GM08714 (cell line): ENCODE measurements at regions not wholly inside any gene's neighbourhood (a gene's known extent, or its start where the extent isn't known, plus 50 kb on each side); places are given as distances from the start of the nearest gene placed in this dataset.

Experiments
- H3K4me3 ChIP-seq: fragments of 200-500 bp; sonication (Bioruptor generic); 2 replicates; pipeline ENCODE4 v1.5.1; 2014; ENCODE audit warnings: mild to moderate bottlenecking, low read length, inconsistent platforms
- ZNF274 ChIP-seq: IDR thresholded peaks from 2 replicates; pipeline ENCODE4 v1.6.1; 2012; ENCODE audit warnings: mild to moderate bottlenecking, low read depth, low read length

- no peak for TF ChIP-seq ZNF274
- H3K4me3 ChIP-seq = no peak overlapping the region
These were observed 185.8 kb downstream of the TRAM1L1 start for GRCh38 chr4:116899561-116899960.

- no peak overlapping the region for H3K4me3 ChIP-seq
- TF ChIP-seq ZNF274 = no peak
These were observed 199.8 kb downstream of the TRAM1L1 start for GRCh38 chr4:116885579-116885978.

- no peak for TF ChIP-seq ZNF274
- H3K4me3 ChIP-seq = no peak overlapping the region
These were observed 202.9 kb downstream of the TRAM1L1 start for GRCh38 chr4:116882503-116882902.

GRCh38 chr4:116881077-116881476, 204.3 kb downstream of the TRAM1L1 start:
- no peak for TF ChIP-seq ZNF274

GRCh38 chr4:116880625-116881024, 204.8 kb downstream of the TRAM1L1 start:
- no peak overlapping the region for H3K4me3 ChIP-seq
- no peak for TF ChIP-seq ZNF274

More at GRCh38 chr4:116881077-116881476, 204.3 kb downstream of the TRAM1L1 start:
- no peak overlapping the region for H3K4me3 ChIP-seq

GRCh38 chr4:116878280-116878679, 207.1 kb downstream of the TRAM1L1 start:
- H3K4me3 ChIP-seq = no peak overlapping the region
- no peak for TF ChIP-seq ZNF274

- TF ChIP-seq ZNF274 = no peak
- H3K4me3 ChIP-seq = no peak overlapping the region
These were observed 208.3 kb downstream of the TRAM1L1 start for GRCh38 chr4:116877069-116877468.

GRCh38 chr4:116872941-116873340, 212.4 kb downstream of the TRAM1L1 start:
- H3K4me3 ChIP-seq = no peak overlapping the region
- no peak for TF ChIP-seq ZNF274

GRCh38 chr4:116872308-116872707, 213.1 kb downstream of the TRAM1L1 start:
- no peak overlapping the region for H3K4me3 ChIP-seq
- no peak for TF ChIP-seq ZNF274

GRCh38 chr4:116870686-116871085, 214.7 kb downstream of the TRAM1L1 start:
- no peak overlapping the region for H3K4me3 ChIP-seq
- TF ChIP-seq ZNF274 = no peak

GRCh38 chr4:116866106-116866505, 219.3 kb downstream of the TRAM1L1 start:
- TF ChIP-seq ZNF274 = no peak
- H3K4me3 ChIP-seq = no peak overlapping the region

- no peak overlapping the region for H3K4me3 ChIP-seq
- no peak for TF ChIP-seq ZNF274
These were observed 222.8 kb downstream of the TRAM1L1 start for GRCh38 chr4:116862592-116862991.

GRCh38 chr4:116860891-116861290, 224.5 kb downstream of the TRAM1L1 start:
- TF ChIP-seq ZNF274 = no peak
- H3K4me3 ChIP-seq = no peak overlapping the region

GRCh38 chr4:116849620-116850019, 235.8 kb downstream of the TRAM1L1 start:
- TF ChIP-seq ZNF274 = no peak
- no peak overlapping the region for H3K4me3 ChIP-seq

- no peak for TF ChIP-seq ZNF274
- H3K4me3 ChIP-seq = no peak overlapping the region
These were observed 237.8 kb downstream of the TRAM1L1 start for GRCh38 chr4:116847616-116848015.

GRCh38 chr4:116839826-116840225, 245.6 kb downstream of the TRAM1L1 start:
- no peak overlapping the region for H3K4me3 ChIP-seq
- no peak for TF ChIP-seq ZNF274
